ENCODE measurements at regions not wholly inside any gene's neighbourhood (a gene's known extent, or its start where the extent isn't known, plus 50 kb on each side); places are given as distances from the start of the nearest gene placed in this dataset.

DNA sequence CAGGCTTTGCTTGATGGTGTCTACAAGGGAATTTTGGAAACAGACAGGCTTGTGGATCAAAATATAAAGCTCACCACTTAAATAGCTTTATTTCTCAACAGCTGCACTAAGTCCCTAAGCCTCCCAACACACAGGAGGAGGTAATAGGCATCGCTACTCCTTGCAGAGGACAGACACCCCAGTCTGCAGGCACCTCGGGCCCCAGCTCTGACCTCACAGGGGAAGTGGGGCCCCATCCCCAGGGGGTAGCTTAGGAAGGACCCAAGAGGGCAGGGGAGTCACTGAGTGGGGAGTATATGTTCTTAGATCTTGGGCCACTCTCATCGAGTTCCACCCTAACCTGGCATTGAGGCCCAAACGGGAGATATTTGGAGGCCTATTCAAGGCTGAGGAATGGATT lies 66.7 kb upstream of the XPA start:
- TF ChIP-seq TCF7L2 (IDR thresholded peaks at IDR 0.05; ENCODE audit: borderline replicate concordance, low read depth, low read length) (no peak), YY1 (tag by site-specific recombination; IDR thresholded peaks at IDR 0.05) (no peak), GLI4 (tag by site-specific recombination; IDR thresholded peaks at IDR 0.05) (no peak), CTCF (tag by site-specific recombination; IDR thresholded peaks at IDR 0.05) (no peak), SALL2 (tag by site-specific recombination; IDR thresholded peaks at IDR 0.05; ENCODE audit: borderline replicate concordance) (no peak)
- TF ChIP-seq, protein P1, sequence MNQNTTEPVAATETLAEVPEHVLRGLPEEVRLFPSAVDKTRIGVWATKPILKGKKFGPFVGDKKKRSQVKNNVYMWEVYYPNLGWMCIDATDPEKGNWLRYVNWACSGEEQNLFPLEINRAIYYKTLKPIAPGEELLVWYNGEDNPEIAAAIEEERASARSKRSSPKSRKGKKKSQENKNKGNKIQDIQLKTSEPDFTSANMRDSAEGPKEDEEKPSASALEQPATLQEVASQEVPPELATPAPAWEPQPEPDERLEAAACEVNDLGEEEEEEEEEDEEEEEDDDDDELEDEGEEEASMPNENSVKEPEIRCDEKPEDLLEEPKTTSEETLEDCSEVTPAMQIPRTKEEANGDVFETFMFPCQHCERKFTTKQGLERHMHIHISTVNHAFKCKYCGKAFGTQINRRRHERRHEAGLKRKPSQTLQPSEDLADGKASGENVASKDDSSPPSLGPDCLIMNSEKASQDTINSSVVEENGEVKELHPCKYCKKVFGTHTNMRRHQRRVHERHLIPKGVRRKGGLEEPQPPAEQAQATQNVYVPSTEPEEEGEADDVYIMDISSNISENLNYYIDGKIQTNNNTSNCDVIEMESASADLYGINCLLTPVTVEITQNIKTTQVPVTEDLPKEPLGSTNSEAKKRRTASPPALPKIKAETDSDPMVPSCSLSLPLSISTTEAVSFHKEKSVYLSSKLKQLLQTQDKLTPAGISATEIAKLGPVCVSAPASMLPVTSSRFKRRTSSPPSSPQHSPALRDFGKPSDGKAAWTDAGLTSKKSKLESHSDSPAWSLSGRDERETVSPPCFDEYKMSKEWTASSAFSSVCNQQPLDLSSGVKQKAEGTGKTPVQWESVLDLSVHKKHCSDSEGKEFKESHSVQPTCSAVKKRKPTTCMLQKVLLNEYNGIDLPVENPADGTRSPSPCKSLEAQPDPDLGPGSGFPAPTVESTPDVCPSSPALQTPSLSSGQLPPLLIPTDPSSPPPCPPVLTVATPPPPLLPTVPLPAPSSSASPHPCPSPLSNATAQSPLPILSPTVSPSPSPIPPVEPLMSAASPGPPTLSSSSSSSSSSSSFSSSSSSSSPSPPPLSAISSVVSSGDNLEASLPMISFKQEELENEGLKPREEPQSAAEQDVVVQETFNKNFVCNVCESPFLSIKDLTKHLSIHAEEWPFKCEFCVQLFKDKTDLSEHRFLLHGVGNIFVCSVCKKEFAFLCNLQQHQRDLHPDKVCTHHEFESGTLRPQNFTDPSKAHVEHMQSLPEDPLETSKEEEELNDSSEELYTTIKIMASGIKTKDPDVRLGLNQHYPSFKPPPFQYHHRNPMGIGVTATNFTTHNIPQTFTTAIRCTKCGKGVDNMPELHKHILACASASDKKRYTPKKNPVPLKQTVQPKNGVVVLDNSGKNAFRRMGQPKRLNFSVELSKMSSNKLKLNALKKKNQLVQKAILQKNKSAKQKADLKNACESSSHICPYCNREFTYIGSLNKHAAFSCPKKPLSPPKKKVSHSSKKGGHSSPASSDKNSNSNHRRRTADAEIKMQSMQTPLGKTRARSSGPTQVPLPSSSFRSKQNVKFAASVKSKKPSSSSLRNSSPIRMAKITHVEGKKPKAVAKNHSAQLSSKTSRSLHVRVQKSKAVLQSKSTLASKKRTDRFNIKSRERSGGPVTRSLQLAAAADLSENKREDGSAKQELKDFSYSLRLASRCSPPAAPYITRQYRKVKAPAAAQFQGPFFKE (tag by site-specific recombination; IDR thresholded peaks at IDR 0.05; ENCODE audit: borderline replicate concordance) = no peak
